OCI-LY3 (cell line): ENCODE measurements at regions not wholly inside any gene's neighbourhood (a gene's known extent, or its start where the extent isn't known, plus 50 kb on each side); places are given as distances from the start of the nearest gene placed in this dataset.

ENCODE experiments used
- CTCF ChIP-seq: fragments of 200-600, 300-600 bp; sonication (generic); IDR thresholded peaks from 2 replicates; pipeline ENCODE4 v1.5.1; 2014; ENCODE audit warnings: antibody characterized with exemption, low read length, low read depth
- EZH2phosphoT487 ChIP-seq: fragments of 200-600 bp; shearing (Covaris generic); IDR thresholded peaks from 2 replicates; pipeline ENCODE4 v1.6.1; 2018; ENCODE audit warnings: antibody characterized with exemption, mixed run types, low read depth

GRCh38 chr6:47179286-47179685 is 130.4 kb downstream of the TNFRSF21 start:
- TF ChIP-seq CTCF (no peak), EZH2phosphoT487 (no peak)
